Loucy (cell line): ENCODE measurements at regions not wholly inside any gene's neighbourhood (a gene's known extent, or its start where the extent isn't known, plus 50 kb on each side); places are given as distances from the start of the nearest gene placed in this dataset.
"Not testable (repeated sequence)": the region's sequence is repeated elsewhere in the genome, so short reads cannot be mapped to it uniquely, and the experiment has no call there.

Experiments
- H2AFZ ChIP-seq: fragments of 200-600 bp; sonication (generic); 2 replicates; pipeline ENCODE4 v1.6.0; 2016; ENCODE audit warnings: antibody characterized with exemption, mild to moderate bottlenecking, low read length, moderate library complexity
- H3F3A ChIP-seq: fragments of 200-600 bp; 2 replicates; pipeline ENCODE4 v1.6.0; 2016; ENCODE audit warnings: antibody characterized with exemption, low read depth, mild to moderate bottlenecking
- H3K27me3 ChIP-seq: fragments of 200-600 bp; sonication (generic); 2 replicates; pipeline ENCODE4 v1.6.1; 2014; ENCODE audit warnings: low read length, mild to moderate bottlenecking; ENCODE audit not compliant: insufficient read depth, poor library complexity, severe bottlenecking
- H3K36me3 ChIP-seq: fragments of 200-600 bp; sonication (generic); 2 replicates; pipeline ENCODE4 v1.6.1; 2016; ENCODE audit warnings: low read length; ENCODE audit not compliant: insufficient read depth
- H3K4me1 ChIP-seq: fragments of 200-600 bp; sonication (generic); 2 replicates; pipeline ENCODE4 v1.5.1; 2014; ENCODE audit warnings: low read length, mild to moderate bottlenecking; ENCODE audit not compliant: insufficient read depth, poor library complexity, severe bottlenecking
- H3K4me2 ChIP-seq: fragments of 200-600 bp; sonication (generic); 2 replicates; pipeline ENCODE4 v1.6.0; 2014; ENCODE audit warnings: antibody characterized with exemption, low read length, low read depth, mild to moderate bottlenecking; ENCODE audit not compliant: poor library complexity, severe bottlenecking
- H3K4me3 ChIP-seq: fragments of 200-600 bp; sonication (generic); 2 replicates; pipeline ENCODE4 v1.5.1; 2014; ENCODE audit warnings: low read length, mild to moderate bottlenecking, mixed read lengths; ENCODE audit not compliant: poor library complexity, severe bottlenecking
- H3K79me2 ChIP-seq: fragments of 200-600 bp; sonication (generic); 2 replicates; pipeline ENCODE4 v1.6.1; 2014; ENCODE audit warnings: low read length; ENCODE audit not compliant: insufficient read depth
- H3K9ac ChIP-seq: fragments of 200-600 bp; sonication (generic); 2 replicates; pipeline ENCODE4 v1.6.0; 2014; ENCODE audit warnings: mild to moderate bottlenecking, low read depth, low read length, moderate library complexity; ENCODE audit not compliant: poor library complexity, severe bottlenecking
- H3K9me2 ChIP-seq: fragments of 200-600 bp; sonication (generic); replicated peaks from 2 replicates; pipeline ENCODE4 v1.6.1; 2016; ENCODE audit warnings: low read depth, low read length, mixed read lengths
- H3K9me3 ChIP-seq: fragments of 200-600 bp; sonication (generic); 2 replicates; pipeline ENCODE4 v1.6.1; 2014; ENCODE audit warnings: mild to moderate bottlenecking, antibody characterized with exemption, low read length, low read depth; ENCODE audit not compliant: insufficient read depth
- H4K20me1 ChIP-seq: fragments of 200-600 bp; sonication (generic); 2 replicates; pipeline ENCODE4 v1.6.0; 2014; ENCODE audit warnings: antibody characterized with exemption, low read length, mild to moderate bottlenecking; ENCODE audit not compliant: insufficient read depth, poor library complexity, severe bottlenecking
- EZH2phosphoT487 ChIP-seq: fragments of 200-600 bp; IDR thresholded peaks from 2 replicates; pipeline ENCODE4 v1.6.1; 2018; ENCODE audit warnings: antibody characterized with exemption, mild to moderate bottlenecking, moderate library complexity, borderline replicate concordance
- TF ChIP-seq, protein P1 (sequence below): fragments of 200-600 bp; sonication (generic); conservative IDR thresholded peaks from 2 replicates; pipeline ENCODE4 v1.5.1; 2014; ENCODE audit warnings: mild to moderate bottlenecking, antibody characterized with exemption, low read length

DNA sequence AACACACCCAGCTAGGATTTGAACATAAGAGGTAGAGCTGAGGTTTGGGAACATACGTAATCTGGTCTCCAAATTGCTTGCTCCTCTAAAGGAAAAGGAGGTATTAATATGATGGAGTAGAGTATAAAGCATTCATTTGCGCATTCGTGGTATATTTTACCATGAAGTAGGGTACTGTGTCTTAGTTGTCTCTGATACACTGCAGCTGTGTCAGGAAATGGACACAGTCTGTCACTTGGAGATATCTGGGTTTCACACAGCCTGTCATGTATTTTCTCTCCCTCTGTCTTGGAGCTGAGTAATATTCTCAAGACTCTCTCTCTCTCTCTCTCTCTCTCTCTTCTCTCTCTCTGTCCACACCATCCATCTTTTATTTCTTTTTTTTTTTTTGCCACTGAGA lies 274.8 kb upstream of the UGT8 start:
- H4K20me1 ChIP-seq, result no peaks in the 10 kb centered on the region
- H2AFZ ChIP-seq, result no peak overlapping the region
- H3K4me1 ChIP-seq, result peaks cover 12% of the 10 kb centered on the region
- H3K9ac ChIP-seq, result no peak overlapping the region
- no peaks in the 10 kb centered on the region for H3K27me3 ChIP-seq
- H3K36me3 ChIP-seq, result no peaks in the 10 kb centered on the region
- H3K9me3 ChIP-seq, result no peaks in the 10 kb centered on the region
- H3F3A ChIP-seq, result no peaks in the 10 kb centered on the region
- H3K9me2 ChIP-seq, result no peaks in the 10 kb centered on the region
- H3K79me2 ChIP-seq, result no peaks in the 10 kb centered on the region
- TF ChIP-seq, protein P1, sequence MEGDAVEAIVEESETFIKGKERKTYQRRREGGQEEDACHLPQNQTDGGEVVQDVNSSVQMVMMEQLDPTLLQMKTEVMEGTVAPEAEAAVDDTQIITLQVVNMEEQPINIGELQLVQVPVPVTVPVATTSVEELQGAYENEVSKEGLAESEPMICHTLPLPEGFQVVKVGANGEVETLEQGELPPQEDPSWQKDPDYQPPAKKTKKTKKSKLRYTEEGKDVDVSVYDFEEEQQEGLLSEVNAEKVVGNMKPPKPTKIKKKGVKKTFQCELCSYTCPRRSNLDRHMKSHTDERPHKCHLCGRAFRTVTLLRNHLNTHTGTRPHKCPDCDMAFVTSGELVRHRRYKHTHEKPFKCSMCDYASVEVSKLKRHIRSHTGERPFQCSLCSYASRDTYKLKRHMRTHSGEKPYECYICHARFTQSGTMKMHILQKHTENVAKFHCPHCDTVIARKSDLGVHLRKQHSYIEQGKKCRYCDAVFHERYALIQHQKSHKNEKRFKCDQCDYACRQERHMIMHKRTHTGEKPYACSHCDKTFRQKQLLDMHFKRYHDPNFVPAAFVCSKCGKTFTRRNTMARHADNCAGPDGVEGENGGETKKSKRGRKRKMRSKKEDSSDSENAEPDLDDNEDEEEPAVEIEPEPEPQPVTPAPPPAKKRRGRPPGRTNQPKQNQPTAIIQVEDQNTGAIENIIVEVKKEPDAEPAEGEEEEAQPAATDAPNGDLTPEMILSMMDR, result no peak
- no peak for TF ChIP-seq EZH2phosphoT487
- no peak overlapping the region for H3K4me3 ChIP-seq
- H3K4me2 ChIP-seq, result peak overlapping the region; percentile 55

- no peak overlapping the region for H3K4me2 ChIP-seq
- TF ChIP-seq, protein P1, result no peak
- no peak for TF ChIP-seq EZH2phosphoT487
- peaks cover 12% of the 10 kb centered on the region for H3K4me1 ChIP-seq
- H2AFZ ChIP-seq, result no peak overlapping the region
- H3K9me2 ChIP-seq, result no peaks in the 10 kb centered on the region
- no peaks in the 10 kb centered on the region for H3F3A ChIP-seq
- H3K79me2 ChIP-seq, result no peaks in the 10 kb centered on the region
- no peaks in the 10 kb centered on the region for H3K9me3 ChIP-seq
- H3K9ac ChIP-seq, result no peak overlapping the region
- no peaks in the 10 kb centered on the region for H4K20me1 ChIP-seq
- H3K36me3 ChIP-seq, result no peaks in the 10 kb centered on the region
- H3K27me3 ChIP-seq, result no peaks in the 10 kb centered on the region
- no peak overlapping the region for H3K4me3 ChIP-seq
These were observed 272.2 kb upstream of the UGT8 start for GRCh38 chr4:114326358-114326757.

- Histone ChIP-seq H3K9ac (no peak overlapping the region), H3K36me3 (no peaks in the 10 kb centered on the region), H3K79me2 (no peaks in the 10 kb centered on the region), H3K9me3 (no peaks in the 10 kb centered on the region), H2AFZ (no peak overlapping the region), H3K4me2 (no peak overlapping the region), H3K9me2 (no peaks in the 10 kb centered on the region), H3K4me3 (no peak overlapping the region), H3K4me1 (no peaks in the 10 kb centered on the region), H3F3A (no peaks in the 10 kb centered on the region), H3K27me3 (no peaks in the 10 kb centered on the region), H4K20me1 (no peaks in the 10 kb centered on the region)
- TF ChIP-seq, protein P1, result no peak
- no peak for TF ChIP-seq EZH2phosphoT487
These were observed 266.5 kb upstream of the UGT8 start for GRCh38 chr4:114332119-114332518.

DNA sequence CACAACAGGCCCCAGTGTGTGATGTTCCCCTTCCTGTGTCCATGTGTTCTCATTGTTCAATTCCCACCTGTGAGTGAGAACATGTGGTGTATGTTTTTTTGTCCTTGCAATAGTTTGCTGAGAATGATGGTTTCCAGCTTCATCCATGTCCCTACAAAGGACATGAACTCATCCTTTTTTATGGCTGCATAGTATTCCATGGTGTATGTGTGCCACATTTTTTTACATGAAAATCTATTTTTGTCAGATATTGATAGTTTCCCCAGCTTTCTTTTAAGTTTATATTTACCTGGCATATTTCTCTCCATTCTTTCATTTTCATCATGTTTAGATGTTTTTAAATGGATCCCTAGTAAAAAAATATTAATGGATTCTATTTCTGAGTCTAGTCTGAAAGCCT lies 264.2 kb upstream of the UGT8 start:
- not testable (repeated sequence) for H3F3A ChIP-seq, H3K9me3 ChIP-seq, H3K79me2 ChIP-seq, H3K27me3 ChIP-seq, H4K20me1 ChIP-seq, H3K9me2 ChIP-seq, H2AFZ ChIP-seq, H3K4me3 ChIP-seq, H3K36me3 ChIP-seq, H3K4me1 ChIP-seq, H3K9ac ChIP-seq, H3K4me2 ChIP-seq
